SK-N-SH (cell line): ENCODE measurements at regions not wholly inside any gene's neighbourhood (a gene's known extent, or its start where the extent isn't known, plus 50 kb on each side); places are given as distances from the start of the nearest gene placed in this dataset.

Source experiments
- CTCF ChIA-PET: fragments of 300-600, 350-600 bp; formaldehyde crosslinking; extraction: SDS; loops from one replicate; lab custom pipeline; 2021; lab: Yijun Ruan, JAX
- POLR2A ChIA-PET: fragments of 350-600 bp; sonication (Branson Sonifier 250); formaldehyde crosslinking; extraction: SDS; loops from one replicate; lab custom pipeline; 2020; ENCODE audit warnings: antibody characterized with exemption, inconsistent platforms; lab: Yijun Ruan, JAX
- DNase-seq: peaks from one replicate; pipeline ENCODE4 v3.0.0; 2012
- H2AFZ ChIP-seq: fragments of 200-600 bp; sonication (generic); 2 replicates; pipeline ENCODE4 v1.8.1; 2016; ENCODE audit warnings: antibody characterized with exemption, mild to moderate bottlenecking, low read depth
- H3F3A ChIP-seq: fragments of 200-600 bp; sonication (generic); replicated peaks from 2 replicates; pipeline ENCODE3; 2016; ENCODE audit warnings: antibody characterized with exemption, mild to moderate bottlenecking; ENCODE audit not compliant: insufficient read depth
- H3K27ac ChIP-seq, 2 experiments: fragments of 200-500 bp in 1 of 2; fragments of 200-600 bp in 1 of 2; sonication (Bioruptor generic) in 1 of 2; sonication (generic), shearing (Covaris generic) in 1 of 2; 2 replicates each; pipeline versions ENCODE4 v1.5.1 to v1.6.1; 2014 to 2016; ENCODE audit warnings: low read depth in 2 of 2, inconsistent platforms in 1 of 2, low read length in 1 of 2, mild to moderate bottlenecking in 1 of 2, mixed read lengths in 1 of 2
- H3K27me3 ChIP-seq: fragments of 200-600 bp; sonication (generic), shearing (Covaris generic); 2 replicates; pipeline ENCODE4 v1.6.1; 2016; ENCODE audit warnings: mixed run types; ENCODE audit not compliant: insufficient read depth
- H3K36me3 ChIP-seq, 2 experiments: fragments of 200-500 bp in 1 of 2; fragments of 200-600 bp in 1 of 2; sonication (Bioruptor generic) in 1 of 2; sonication (generic) in 1 of 2; replicated peaks in 1 of 2; 2 replicates each; pipeline versions ENCODE3 to v1.5.1; 2014 to 2016; ENCODE audit warnings: low read length in 1 of 2, mild to moderate bottlenecking in 1 of 2; ENCODE audit not compliant: insufficient read depth in 2 of 2, control insufficient read depth in 1 of 2
- H3K4me1 ChIP-seq, 2 experiments: fragments of 200-500 bp in 1 of 2; fragments of 200-600 bp in 1 of 2; sonication (Bioruptor generic) in 1 of 2; sonication (generic), shearing (Covaris generic) in 1 of 2; 2 replicates each; pipeline versions ENCODE4 v1.5.1 to v1.6.1; 2014 to 2016; ENCODE audit warnings: low read depth in 1 of 2, low read length in 1 of 2, mixed run types in 1 of 2; ENCODE audit not compliant: insufficient read depth in 2 of 2, control insufficient read depth in 1 of 2
- H3K4me2 ChIP-seq: fragments of 200-600 bp; sonication (generic), shearing (Covaris generic); 2 replicates; pipeline ENCODE4 v1.6.1; 2017; ENCODE audit warnings: mixed run types
- H3K4me3 ChIP-seq, 2 experiments: fragments of 200-500 bp in 1 of 2; fragments of 200-600 bp in 1 of 2; sonication (Bioruptor generic) in 1 of 2; sonication (generic), shearing (Covaris generic) in 1 of 2; 2 replicates each; pipeline versions ENCODE4 v1.5.1 to v1.8.1; 2014 to 2016; ENCODE audit warnings: low read depth in 2 of 2, inconsistent platforms in 1 of 2, low read length in 1 of 2, mild to moderate bottlenecking in 1 of 2, mixed read lengths in 1 of 2, moderate library complexity in 1 of 2
- H3K79me2 ChIP-seq: fragments of 200-600 bp; sonication (generic); 2 replicates; pipeline ENCODE4 v1.8.1; 2017; ENCODE audit warnings: mild to moderate bottlenecking; ENCODE audit not compliant: insufficient read depth
- H3K9ac ChIP-seq: fragments of 200-600 bp; sonication (generic); 2 replicates; pipeline ENCODE4 v1.6.1; 2017; ENCODE audit warnings: mixed run types
- H3K9me2 ChIP-seq: fragments of 200-600 bp; sonication (generic); 2 replicates; pipeline ENCODE4 v1.6.1; 2017; ENCODE audit warnings: mixed run types
- H3K9me3 ChIP-seq: fragments of 200-600 bp; sonication (generic); 2 replicates; pipeline ENCODE4 v1.6.1; 2017; ENCODE audit warnings: mixed run types, mild to moderate bottlenecking, moderate library complexity
- H4K20me1 ChIP-seq: fragments of 200-600 bp; sonication (generic); 2 replicates; pipeline ENCODE4 v1.6.1; 2017; ENCODE audit warnings: mild to moderate bottlenecking, mixed run types; ENCODE audit not compliant: insufficient read depth
- CTCF ChIP-seq: fragments of 200-600 bp; sonication (generic); IDR thresholded peaks from 2 replicates; pipeline ENCODE4 v1.6.1; 2017; ENCODE audit warnings: antibody characterized with exemption, mild to moderate bottlenecking, moderate library complexity
- ELF1 ChIP-seq: IDR thresholded peaks from 2 replicates; pipeline ENCODE4 v1.4.0; 2012
- EZH2phosphoT487 ChIP-seq: fragments of 200-600 bp; sonication (generic); IDR thresholded peaks from 2 replicates; pipeline ENCODE4 v1.6.1; 2017; ENCODE audit warnings: low read depth, mixed run types, mild to moderate bottlenecking, antibody characterized with exemption, moderate library complexity, borderline replicate concordance
- FOXJ3 ChIP-seq: sonication (generic); formaldehyde crosslinking; IDR thresholded peaks from 2 replicates; pipeline ENCODE4 v1.5.1; 2020; ENCODE audit warnings: mild to moderate bottlenecking, missing genetic modification reagents
- GABPA ChIP-seq: IDR thresholded peaks from 2 replicates; pipeline ENCODE4 v1.4.0; 2012; ENCODE audit warnings: low read depth, mild to moderate bottlenecking
- JUND ChIP-seq: IDR thresholded peaks from 2 replicates; pipeline ENCODE4 v1.4.0; 2012
- MAX ChIP-seq: IDR thresholded peaks from 2 replicates; pipeline ENCODE4 v1.4.0; 2012; ENCODE audit warnings: low read depth
- NFIC ChIP-seq: IDR thresholded peaks from 2 replicates; pipeline ENCODE4 v1.4.0; 2012; ENCODE audit warnings: borderline replicate concordance
- NRF1 ChIP-seq: IDR thresholded peaks from 2 replicates; pipeline ENCODE4 v1.6.1; 2012; ENCODE audit warnings: low read depth, mild to moderate bottlenecking, low read length
- POLR2AphosphoS5 ChIP-seq: IDR thresholded peaks from 2 replicates; pipeline ENCODE4 v1.6.1; 2012; ENCODE audit warnings: low read depth, low read length
- RFX5 ChIP-seq: IDR thresholded peaks from 2 replicates; pipeline ENCODE4 v1.6.1; 2012; ENCODE audit warnings: mild to moderate bottlenecking, improper control_type of control experiment, low read length
- RXRA ChIP-seq: IDR thresholded peaks from 2 replicates; pipeline ENCODE4 v1.4.0; 2012; ENCODE audit warnings: low read depth, mild to moderate bottlenecking, borderline replicate concordance
- SIN3A ChIP-seq: IDR thresholded peaks from 2 replicates; pipeline ENCODE4 v1.6.1; 2012; ENCODE audit warnings: low read depth, mild to moderate bottlenecking, low read length, moderate library complexity, borderline replicate concordance
- TAF1 ChIP-seq: IDR thresholded peaks from 2 replicates; pipeline ENCODE4 v1.6.1; 2012; ENCODE audit warnings: low read depth, mild to moderate bottlenecking, low read length, moderate library complexity, borderline replicate concordance
- TEAD4 ChIP-seq: IDR thresholded peaks from 2 replicates; pipeline ENCODE4 v1.4.0; 2012; ENCODE audit warnings: mild to moderate bottlenecking, borderline replicate concordance; ENCODE audit not compliant: insufficient read depth
- YY1 ChIP-seq: IDR thresholded peaks from 2 replicates; pipeline ENCODE4 v1.4.0; 2012; ENCODE audit warnings: low read depth, mild to moderate bottlenecking
- WGBS: methylation state at CpG from one replicate; pipeline ENCODE4 v1.1.6; 2017; ENCODE audit warnings: low lambda C conversion rate; 5-methylcytosine and 5-hydroxymethylcytosine counted together
- TF ChIP-seq, protein P1 (sequence below): IDR thresholded peaks from 2 replicates; pipeline ENCODE4 v1.6.1; 2012; ENCODE audit warnings: mild to moderate bottlenecking, low read depth, low read length, moderate library complexity
- TF ChIP-seq, protein P2 (sequence below): fragments of 150-350 bp; IDR thresholded peaks from 2 replicates; pipeline ENCODE4 v1.6.1; 2016; ENCODE audit warnings: mild to moderate bottlenecking, low read depth, low read length
- TF ChIP-seq, protein P3 (sequence below): fragments of 150-350 bp; IDR thresholded peaks from 2 replicates; pipeline ENCODE4 v1.6.1; 2017; ENCODE audit warnings: antibody characterized with exemption, low read length, low read depth, borderline replicate concordance
- TF ChIP-seq, protein P4 (sequence below): IDR thresholded peaks from 2 replicates; pipeline ENCODE4 v1.4.0; 2012; ENCODE audit warnings: low read depth, borderline replicate concordance

DNA sequence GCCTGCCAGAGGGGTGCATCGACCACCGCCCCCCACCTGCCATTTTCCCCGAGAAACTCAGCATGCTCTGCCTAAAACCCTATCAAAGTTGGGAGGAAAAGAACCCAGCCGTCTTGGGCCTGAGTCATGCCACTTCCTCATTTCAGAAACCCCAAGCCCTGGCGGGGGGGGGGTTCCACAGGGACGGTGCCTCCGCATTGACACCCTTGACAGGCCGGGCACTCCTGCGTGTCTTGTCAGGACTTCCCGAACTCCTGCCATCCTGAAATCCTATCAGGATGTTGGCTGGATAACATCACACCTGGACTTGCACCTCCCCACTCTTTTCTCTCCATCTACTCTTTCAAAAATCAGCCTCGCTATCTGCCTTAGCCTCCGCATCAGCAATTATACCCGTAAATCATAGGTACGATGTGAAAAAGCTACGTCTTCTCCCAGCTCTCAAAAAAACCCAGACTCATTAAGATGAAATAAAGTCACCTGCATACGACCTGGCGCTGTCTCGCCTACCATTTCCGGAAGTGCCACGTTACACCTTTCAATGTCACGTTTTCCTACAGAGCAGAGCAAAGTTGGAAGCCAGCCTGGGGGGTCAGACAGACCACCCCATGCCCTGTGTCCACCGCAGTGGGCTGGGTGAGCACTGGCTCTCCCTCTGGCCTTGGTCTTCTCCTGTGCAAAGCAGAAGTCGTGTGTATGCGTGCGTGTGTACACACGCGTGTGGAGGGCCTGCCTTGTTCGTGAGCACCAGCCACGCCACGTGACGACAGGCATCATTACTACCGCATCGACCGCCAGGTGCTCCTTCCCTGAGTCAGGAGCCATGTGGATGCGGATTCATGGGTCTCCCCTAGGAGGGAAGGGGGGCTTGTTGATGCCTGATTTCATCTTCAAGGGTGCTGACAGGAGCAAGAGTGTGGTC is 96.7 kb downstream of the RFLNA start:
- peaks cover 14 to 15% of the 10 kb centered on the region in 2 experiments for H3K36me3 ChIP-seq
- CTCF ChIA-PET = interaction anchor here (0.6 to 1.3 kb wide), 3 partner anchors 8 to 36 kb away, joined by 3 to 7 read pairs (median 4); no protein-coding TSS in a partner anchor
- peaks cover 53 to 79% of the 10 kb centered on the region in 2 experiments for H3K4me1 ChIP-seq
- H3K9me2 ChIP-seq = no peaks in the 10 kb centered on the region
- peak overlapping the region; percentile 56; the same call in 1 of the 2 replicates for H3K9ac ChIP-seq
- 66% methylated on average over 27 of the region's 35 CpGs for WGBS
- no peak for DNase-seq
- no peak overlapping the region for H2AFZ ChIP-seq
- H3K4me3 ChIP-seq = no peak overlapping the region
- peak overlapping the region; percentile 89 to 95 for H3K27ac ChIP-seq
- peaks cover 60% of the 10 kb centered on the region for H3K79me2 ChIP-seq
- H3K9me3 ChIP-seq = no peaks in the 10 kb centered on the region
- POLR2A ChIA-PET = interaction anchor here (0.6 kb wide), 1 partner anchor 114 kb away, joined by 3 read pairs; no protein-coding TSS in a partner anchor
- H3K27me3 ChIP-seq = no peaks in the 10 kb centered on the region
- H3K4me2 ChIP-seq = peak overlapping the region; percentile 73
- peaks cover 4% of the 10 kb centered on the region; the same call in 1 of the 2 replicates for H4K20me1 ChIP-seq
- peaks cover 49% of the 10 kb centered on the region for H3F3A ChIP-seq
- TF ChIP-seq SIN3A = peak; percentile 82; the same call in 1 of the 2 replicates
- TF ChIP-seq, protein P1, sequence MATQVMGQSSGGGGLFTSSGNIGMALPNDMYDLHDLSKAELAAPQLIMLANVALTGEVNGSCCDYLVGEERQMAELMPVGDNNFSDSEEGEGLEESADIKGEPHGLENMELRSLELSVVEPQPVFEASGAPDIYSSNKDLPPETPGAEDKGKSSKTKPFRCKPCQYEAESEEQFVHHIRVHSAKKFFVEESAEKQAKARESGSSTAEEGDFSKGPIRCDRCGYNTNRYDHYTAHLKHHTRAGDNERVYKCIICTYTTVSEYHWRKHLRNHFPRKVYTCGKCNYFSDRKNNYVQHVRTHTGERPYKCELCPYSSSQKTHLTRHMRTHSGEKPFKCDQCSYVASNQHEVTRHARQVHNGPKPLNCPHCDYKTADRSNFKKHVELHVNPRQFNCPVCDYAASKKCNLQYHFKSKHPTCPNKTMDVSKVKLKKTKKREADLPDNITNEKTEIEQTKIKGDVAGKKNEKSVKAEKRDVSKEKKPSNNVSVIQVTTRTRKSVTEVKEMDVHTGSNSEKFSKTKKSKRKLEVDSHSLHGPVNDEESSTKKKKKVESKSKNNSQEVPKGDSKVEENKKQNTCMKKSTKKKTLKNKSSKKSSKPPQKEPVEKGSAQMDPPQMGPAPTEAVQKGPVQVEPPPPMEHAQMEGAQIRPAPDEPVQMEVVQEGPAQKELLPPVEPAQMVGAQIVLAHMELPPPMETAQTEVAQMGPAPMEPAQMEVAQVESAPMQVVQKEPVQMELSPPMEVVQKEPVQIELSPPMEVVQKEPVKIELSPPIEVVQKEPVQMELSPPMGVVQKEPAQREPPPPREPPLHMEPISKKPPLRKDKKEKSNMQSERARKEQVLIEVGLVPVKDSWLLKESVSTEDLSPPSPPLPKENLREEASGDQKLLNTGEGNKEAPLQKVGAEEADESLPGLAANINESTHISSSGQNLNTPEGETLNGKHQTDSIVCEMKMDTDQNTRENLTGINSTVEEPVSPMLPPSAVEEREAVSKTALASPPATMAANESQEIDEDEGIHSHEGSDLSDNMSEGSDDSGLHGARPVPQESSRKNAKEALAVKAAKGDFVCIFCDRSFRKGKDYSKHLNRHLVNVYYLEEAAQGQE = no peak
- TF ChIP-seq TEAD4 = no peak
- TF ChIP-seq EZH2phosphoT487 = no peak
- peak; percentile 51; the same call in 1 of the 2 replicates for TF ChIP-seq JUND
- no peak for TF ChIP-seq RXRA
- TF ChIP-seq, protein P2, sequence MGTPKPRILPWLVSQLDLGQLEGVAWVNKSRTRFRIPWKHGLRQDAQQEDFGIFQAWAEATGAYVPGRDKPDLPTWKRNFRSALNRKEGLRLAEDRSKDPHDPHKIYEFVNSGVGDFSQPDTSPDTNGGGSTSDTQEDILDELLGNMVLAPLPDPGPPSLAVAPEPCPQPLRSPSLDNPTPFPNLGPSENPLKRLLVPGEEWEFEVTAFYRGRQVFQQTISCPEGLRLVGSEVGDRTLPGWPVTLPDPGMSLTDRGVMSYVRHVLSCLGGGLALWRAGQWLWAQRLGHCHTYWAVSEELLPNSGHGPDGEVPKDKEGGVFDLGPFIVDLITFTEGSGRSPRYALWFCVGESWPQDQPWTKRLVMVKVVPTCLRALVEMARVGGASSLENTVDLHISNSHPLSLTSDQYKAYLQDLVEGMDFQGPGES = no peak
- 0 out of 2 replicates have a peak, but pooled peaks have one; percentile 29 for TF ChIP-seq NFIC
- no peak for TF ChIP-seq CTCF
- no peak for TF ChIP-seq POLR2AphosphoS5
- TF ChIP-seq, protein P3, sequence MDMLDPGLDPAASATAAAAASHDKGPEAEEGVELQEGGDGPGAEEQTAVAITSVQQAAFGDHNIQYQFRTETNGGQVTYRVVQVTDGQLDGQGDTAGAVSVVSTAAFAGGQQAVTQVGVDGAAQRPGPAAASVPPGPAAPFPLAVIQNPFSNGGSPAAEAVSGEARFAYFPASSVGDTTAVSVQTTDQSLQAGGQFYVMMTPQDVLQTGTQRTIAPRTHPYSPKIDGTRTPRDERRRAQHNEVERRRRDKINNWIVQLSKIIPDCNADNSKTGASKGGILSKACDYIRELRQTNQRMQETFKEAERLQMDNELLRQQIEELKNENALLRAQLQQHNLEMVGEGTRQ = no peak
- TF ChIP-seq ELF1 = peak; percentile 83
- TF ChIP-seq MAX = no peak; the same call in 1 of the 2 replicates
- no peak for TF ChIP-seq GABPA
- TF ChIP-seq NRF1 = no peak
- TF ChIP-seq RFX5 = no peak
- TF ChIP-seq FOXJ3 (CRISPR knock-in tag) = no peak
- TF ChIP-seq TAF1 = no peak
- no peak for TF ChIP-seq YY1
- TF ChIP-seq, protein P4, sequence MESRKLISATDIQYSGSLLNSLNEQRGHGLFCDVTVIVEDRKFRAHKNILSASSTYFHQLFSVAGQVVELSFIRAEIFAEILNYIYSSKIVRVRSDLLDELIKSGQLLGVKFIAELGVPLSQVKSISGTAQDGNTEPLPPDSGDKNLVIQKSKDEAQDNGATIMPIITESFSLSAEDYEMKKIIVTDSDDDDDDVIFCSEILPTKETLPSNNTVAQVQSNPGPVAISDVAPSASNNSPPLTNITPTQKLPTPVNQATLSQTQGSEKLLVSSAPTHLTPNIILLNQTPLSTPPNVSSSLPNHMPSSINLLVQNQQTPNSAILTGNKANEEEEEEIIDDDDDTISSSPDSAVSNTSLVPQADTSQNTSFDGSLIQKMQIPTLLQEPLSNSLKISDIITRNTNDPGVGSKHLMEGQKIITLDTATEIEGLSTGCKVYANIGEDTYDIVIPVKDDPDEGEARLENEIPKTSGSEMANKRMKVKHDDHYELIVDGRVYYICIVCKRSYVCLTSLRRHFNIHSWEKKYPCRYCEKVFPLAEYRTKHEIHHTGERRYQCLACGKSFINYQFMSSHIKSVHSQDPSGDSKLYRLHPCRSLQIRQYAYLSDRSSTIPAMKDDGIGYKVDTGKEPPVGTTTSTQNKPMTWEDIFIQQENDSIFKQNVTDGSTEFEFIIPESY = no peak
